ENCODE measurements at regions not wholly inside any gene's neighbourhood (a gene's known extent, or its start where the extent isn't known, plus 50 kb on each side); places are given as distances from the start of the nearest gene placed in this dataset.

- TF ChIP-seq ATF2 (IDR thresholded peaks at IDR 0.05; ENCODE audit: low read length) (no peak), KDM5A (IDR thresholded peaks at IDR 0.05; ENCODE audit: low read length) (no peak), RFX5 (IDR thresholded peaks at IDR 0.05; ENCODE audit: borderline replicate concordance, low read depth, low read length) (no peak), RNF2 (IDR thresholded peaks at IDR 0.05; ENCODE audit: borderline replicate concordance, low read depth, low read length, missing control alignments, poor library complexity, severe bottlenecking) (no peak), CHD7 (IDR thresholded peaks at IDR 0.05; ENCODE audit: insufficient replicate concordance, low read length) (no peak)
Observed at GRCh38 chr1:232522189-232522588, 107.7 kb downstream of the SIPA1L2 start (continued).

Data from H1 (cell line).